ENCODE measurements at regions not wholly inside any gene's neighbourhood (a gene's known extent, or its start where the extent isn't known, plus 50 kb on each side); places are given as distances from the start of the nearest gene placed in this dataset.

DNA sequence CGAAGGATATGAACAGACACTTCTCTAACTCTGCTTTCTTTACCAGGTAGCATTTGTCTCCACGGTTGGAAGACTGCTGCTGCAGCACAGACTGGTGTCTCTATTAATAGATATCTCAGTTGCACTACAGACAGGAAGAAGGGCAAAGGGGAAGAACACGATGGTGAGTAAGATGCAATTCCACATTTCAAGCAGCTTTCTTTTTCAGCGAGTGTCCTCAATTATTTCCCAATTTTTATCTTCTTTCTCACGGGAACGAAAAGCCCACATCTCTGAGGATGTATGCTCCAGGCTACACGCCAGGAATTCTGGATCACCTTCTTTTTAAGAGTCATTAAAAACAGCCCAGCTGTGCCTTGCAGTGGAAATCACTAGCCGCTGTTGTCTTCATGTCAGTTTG lies 311.6 kb upstream of the ECI2 start:
- H3F3A ChIP-seq (ENCODE audit: insufficient read depth, low read length, poor library complexity, severe bottlenecking), result no peaks in the 10 kb centered on the region
- no peak overlapping the region for H3K4me3 ChIP-seq (ENCODE audit: low read length)
- H3K9me3 ChIP-seq (ENCODE audit: low read length), result peaks cover 7% of the 10 kb centered on the region
- H3K9me2 ChIP-seq (ENCODE audit: insufficient read depth, low read length), result no peaks in the 10 kb centered on the region
- no peak overlapping the region for H3K27ac ChIP-seq (ENCODE audit: low read length)
- H3K27me3 ChIP-seq (ENCODE audit: insufficient read depth, low read depth, low read length), result no peaks in the 10 kb centered on the region
- H3K79me2 ChIP-seq (replicated peaks; ENCODE audit: insufficient read depth, low read length), result no peaks in the 10 kb centered on the region
- TF ChIP-seq MXI1 (conservative IDR thresholded peaks at IDR 0.05; ENCODE audit: poor library complexity, severe bottlenecking) (no peak), RAD21 (conservative IDR thresholded peaks at IDR 0.05) (no peak), TAF1 (IDR thresholded peaks at IDR 0.05; ENCODE audit: low read depth) (no peak), EP300 (conservative IDR thresholded peaks at IDR 0.05; ENCODE audit: poor library complexity, severe bottlenecking) (no peak), SMC3 (conservative IDR thresholded peaks at IDR 0.05; ENCODE audit: poor library complexity) (no peak), POLR2AphosphoS5 (IDR thresholded peaks at IDR 0.05) (no peak), EZH2 (IDR thresholded peaks at IDR 0.05; ENCODE audit: borderline replicate concordance, insufficient read depth, low read length, poor library complexity, severe bottlenecking) (no peak)
- TF ChIP-seq, protein P1, sequence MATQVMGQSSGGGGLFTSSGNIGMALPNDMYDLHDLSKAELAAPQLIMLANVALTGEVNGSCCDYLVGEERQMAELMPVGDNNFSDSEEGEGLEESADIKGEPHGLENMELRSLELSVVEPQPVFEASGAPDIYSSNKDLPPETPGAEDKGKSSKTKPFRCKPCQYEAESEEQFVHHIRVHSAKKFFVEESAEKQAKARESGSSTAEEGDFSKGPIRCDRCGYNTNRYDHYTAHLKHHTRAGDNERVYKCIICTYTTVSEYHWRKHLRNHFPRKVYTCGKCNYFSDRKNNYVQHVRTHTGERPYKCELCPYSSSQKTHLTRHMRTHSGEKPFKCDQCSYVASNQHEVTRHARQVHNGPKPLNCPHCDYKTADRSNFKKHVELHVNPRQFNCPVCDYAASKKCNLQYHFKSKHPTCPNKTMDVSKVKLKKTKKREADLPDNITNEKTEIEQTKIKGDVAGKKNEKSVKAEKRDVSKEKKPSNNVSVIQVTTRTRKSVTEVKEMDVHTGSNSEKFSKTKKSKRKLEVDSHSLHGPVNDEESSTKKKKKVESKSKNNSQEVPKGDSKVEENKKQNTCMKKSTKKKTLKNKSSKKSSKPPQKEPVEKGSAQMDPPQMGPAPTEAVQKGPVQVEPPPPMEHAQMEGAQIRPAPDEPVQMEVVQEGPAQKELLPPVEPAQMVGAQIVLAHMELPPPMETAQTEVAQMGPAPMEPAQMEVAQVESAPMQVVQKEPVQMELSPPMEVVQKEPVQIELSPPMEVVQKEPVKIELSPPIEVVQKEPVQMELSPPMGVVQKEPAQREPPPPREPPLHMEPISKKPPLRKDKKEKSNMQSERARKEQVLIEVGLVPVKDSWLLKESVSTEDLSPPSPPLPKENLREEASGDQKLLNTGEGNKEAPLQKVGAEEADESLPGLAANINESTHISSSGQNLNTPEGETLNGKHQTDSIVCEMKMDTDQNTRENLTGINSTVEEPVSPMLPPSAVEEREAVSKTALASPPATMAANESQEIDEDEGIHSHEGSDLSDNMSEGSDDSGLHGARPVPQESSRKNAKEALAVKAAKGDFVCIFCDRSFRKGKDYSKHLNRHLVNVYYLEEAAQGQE (IDR thresholded peaks at IDR 0.05; ENCODE audit: borderline replicate concordance), result no peak
- TF ChIP-seq, protein P2, sequence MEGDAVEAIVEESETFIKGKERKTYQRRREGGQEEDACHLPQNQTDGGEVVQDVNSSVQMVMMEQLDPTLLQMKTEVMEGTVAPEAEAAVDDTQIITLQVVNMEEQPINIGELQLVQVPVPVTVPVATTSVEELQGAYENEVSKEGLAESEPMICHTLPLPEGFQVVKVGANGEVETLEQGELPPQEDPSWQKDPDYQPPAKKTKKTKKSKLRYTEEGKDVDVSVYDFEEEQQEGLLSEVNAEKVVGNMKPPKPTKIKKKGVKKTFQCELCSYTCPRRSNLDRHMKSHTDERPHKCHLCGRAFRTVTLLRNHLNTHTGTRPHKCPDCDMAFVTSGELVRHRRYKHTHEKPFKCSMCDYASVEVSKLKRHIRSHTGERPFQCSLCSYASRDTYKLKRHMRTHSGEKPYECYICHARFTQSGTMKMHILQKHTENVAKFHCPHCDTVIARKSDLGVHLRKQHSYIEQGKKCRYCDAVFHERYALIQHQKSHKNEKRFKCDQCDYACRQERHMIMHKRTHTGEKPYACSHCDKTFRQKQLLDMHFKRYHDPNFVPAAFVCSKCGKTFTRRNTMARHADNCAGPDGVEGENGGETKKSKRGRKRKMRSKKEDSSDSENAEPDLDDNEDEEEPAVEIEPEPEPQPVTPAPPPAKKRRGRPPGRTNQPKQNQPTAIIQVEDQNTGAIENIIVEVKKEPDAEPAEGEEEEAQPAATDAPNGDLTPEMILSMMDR (IDR thresholded peaks at IDR 0.05; ENCODE audit: poor library complexity, severe bottlenecking), result no peak
- no peak overlapping the region for H3K9ac ChIP-seq (ENCODE audit: low read length)
- H2AFZ ChIP-seq (ENCODE audit: low read depth, low read length), result no peak overlapping the region
- no peaks in the 10 kb centered on the region for H4K20me1 ChIP-seq (ENCODE audit: insufficient read depth)
- no peaks in the 10 kb centered on the region for H3K36me3 ChIP-seq (ENCODE audit: insufficient read depth, low read length)
- H3K4me2 ChIP-seq (ENCODE audit: low read length), result no peak overlapping the region

DNA sequence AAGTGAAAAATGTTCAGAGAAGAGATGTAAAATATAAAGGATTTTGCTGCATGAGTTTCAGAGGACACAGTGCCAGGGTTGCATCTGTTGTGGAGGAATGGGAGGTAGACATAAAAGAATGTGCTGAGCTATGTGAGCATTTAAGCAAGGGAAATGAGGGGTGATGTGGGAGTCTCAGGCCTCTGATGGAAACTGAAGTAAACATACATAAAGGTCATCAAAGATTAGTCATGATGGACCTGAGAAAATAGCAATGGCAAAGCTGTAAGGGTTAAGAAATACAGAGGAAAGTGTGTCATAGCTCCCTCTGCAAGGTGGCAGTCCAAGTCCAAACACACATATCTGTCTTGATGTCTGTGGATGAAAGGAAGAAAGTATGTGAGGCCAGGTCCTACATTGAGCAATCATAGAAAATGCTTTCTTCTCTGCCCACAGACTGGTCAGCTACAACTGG lies 306.6 kb upstream of the ECI2 start:
- TF ChIP-seq POLR2AphosphoS5 (IDR thresholded peaks at IDR 0.05) (no peak), EP300 (conservative IDR thresholded peaks at IDR 0.05; ENCODE audit: poor library complexity, severe bottlenecking) (no peak), RAD21 (conservative IDR thresholded peaks at IDR 0.05) (no peak), TAF1 (IDR thresholded peaks at IDR 0.05; ENCODE audit: low read depth) (no peak), MXI1 (conservative IDR thresholded peaks at IDR 0.05; ENCODE audit: poor library complexity, severe bottlenecking) (no peak)
- TF ChIP-seq, protein P2 (IDR thresholded peaks at IDR 0.05; ENCODE audit: poor library complexity, severe bottlenecking), result no peak
- Histone ChIP-seq H3K9me2 (ENCODE audit: insufficient read depth, low read length) (no peaks in the 10 kb centered on the region), H3F3A (ENCODE audit: insufficient read depth, low read length, poor library complexity, severe bottlenecking) (no peaks in the 10 kb centered on the region), H3K27me3 (ENCODE audit: insufficient read depth, low read depth, low read length) (no peaks in the 10 kb centered on the region), H3K79me2 (replicated peaks; ENCODE audit: insufficient read depth, low read length) (no peaks in the 10 kb centered on the region), H3K4me3 (ENCODE audit: low read length) (no peak overlapping the region), H3K9ac (ENCODE audit: low read length) (no peak overlapping the region), H3K4me2 (ENCODE audit: low read length) (no peak overlapping the region), H3K36me3 (ENCODE audit: insufficient read depth, low read length) (no peaks in the 10 kb centered on the region), H3K27ac (ENCODE audit: low read length) (no peak overlapping the region), H2AFZ (ENCODE audit: low read depth, low read length) (no peak overlapping the region), H4K20me1 (ENCODE audit: insufficient read depth) (no peaks in the 10 kb centered on the region), H3K9me3 (ENCODE audit: low read length) (no peaks in the 10 kb centered on the region)
